HG02970 (cell line): ENCODE measurements at regions not wholly inside any gene's neighbourhood (a gene's known extent, or its start where the extent isn't known, plus 50 kb on each side); places are given as distances from the start of the nearest gene placed in this dataset.
"Not testable (repeated sequence)": the region's sequence is repeated elsewhere in the genome, so short reads cannot be mapped to it uniquely, and the experiment has no call there.

Source experiments
- ATAC-seq: cut with Tn5 transposase; IDR thresholded peaks from one replicate; pipeline ENCODE4 v1.9.1; 2021; ENCODE audit warnings: mild to moderate bottlenecking, moderate library complexity, moderate number of reproducible peaks; ENCODE audit not compliant: unreplicated experiment, low FRiP score

DNA sequence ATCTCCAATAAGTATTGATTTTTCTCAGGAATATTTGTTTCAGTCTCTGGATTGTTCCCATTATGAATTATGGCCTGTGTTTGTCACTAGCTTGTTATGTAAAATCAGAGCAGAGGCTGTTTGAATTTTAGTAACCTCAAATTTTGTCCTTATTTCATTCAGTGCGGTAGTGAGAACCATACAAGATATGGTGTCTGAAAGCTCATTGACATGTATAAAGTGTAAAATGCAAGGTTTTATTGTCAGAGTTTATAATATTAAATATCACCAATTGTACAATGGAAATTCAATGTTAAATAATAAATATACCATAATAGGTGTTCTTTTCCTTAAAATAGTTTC, 353.3 kb upstream of the SYNCRIP start:
- no peak for ATAC-seq

DNA sequence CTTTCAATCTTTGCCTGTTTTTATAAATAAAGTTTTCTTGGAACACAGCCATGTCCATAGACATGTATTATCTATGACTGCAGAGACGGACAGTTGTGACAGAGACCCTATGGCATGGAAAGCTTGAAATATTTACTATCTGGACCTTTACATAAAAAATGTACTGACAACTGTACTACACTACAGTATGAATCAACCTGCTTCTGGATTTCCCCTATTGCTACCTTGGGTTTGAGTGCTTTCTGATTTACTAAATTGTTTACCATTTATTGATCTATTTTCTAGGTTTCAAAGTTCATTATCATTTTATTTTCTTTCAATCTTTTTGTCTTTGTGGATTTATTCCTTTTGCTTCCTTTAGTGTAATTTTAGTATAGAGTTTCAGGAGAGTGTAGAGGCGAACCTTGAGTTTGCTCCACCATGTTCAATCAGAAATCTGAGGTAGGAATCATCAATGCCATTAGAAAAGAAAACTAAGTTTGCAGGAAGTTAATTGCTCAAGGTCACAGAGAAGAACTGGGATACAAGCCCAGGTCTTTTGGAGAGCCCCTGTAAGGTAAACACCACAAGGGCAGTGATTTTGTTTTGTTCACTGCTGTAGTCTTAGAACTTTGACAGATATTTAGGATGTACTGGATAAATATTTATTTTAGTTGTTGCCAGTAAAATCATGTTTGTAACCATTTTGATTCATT, 352.8 kb upstream of the SYNCRIP start:
- no peak for ATAC-seq

DNA sequence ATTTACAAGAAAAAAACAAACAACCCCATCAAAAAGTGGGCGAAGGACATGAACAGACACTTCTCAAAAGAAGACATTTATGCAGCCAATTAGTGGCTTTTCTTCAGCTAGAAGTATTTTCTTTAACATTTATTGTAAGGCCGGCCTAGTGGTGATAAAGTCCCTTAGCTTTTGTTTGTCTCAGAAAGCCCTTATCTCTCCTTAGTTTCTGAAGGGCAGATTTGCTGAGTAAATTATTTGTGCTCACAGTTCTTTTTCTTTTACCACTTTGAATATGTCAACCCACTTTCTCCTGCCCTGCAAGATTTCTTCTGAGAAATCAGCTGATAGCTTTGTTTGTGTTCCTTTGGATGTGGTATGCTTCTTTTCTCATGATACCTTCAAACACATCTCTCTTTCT, 344.0 kb upstream of the SYNCRIP start:
- ATAC-seq, result no peak

GRCh38 chr6:85983032-85983659, 340.5 kb upstream of the SYNCRIP start:
- no peak for ATAC-seq

DNA sequence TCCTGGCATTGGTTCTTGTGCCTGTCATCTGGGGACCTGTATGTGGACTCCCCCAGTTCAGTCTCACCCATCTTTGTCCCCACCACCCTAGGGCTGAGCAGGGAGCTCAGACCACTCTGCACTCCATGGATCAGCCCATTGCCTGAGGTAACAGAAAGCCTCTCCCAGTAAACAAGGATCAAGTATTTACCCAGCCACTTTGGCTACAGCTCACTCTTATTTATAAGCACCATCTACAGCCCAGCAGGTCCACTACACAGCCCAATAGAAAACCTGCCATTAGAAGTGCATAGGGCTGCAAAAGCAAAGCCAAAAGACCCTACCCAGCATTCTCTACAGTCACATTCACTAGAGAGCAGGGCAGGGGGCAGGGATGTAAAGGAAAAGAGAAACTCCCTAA, 335.0 kb upstream of the SYNCRIP start:
- no peak for ATAC-seq

DNA sequence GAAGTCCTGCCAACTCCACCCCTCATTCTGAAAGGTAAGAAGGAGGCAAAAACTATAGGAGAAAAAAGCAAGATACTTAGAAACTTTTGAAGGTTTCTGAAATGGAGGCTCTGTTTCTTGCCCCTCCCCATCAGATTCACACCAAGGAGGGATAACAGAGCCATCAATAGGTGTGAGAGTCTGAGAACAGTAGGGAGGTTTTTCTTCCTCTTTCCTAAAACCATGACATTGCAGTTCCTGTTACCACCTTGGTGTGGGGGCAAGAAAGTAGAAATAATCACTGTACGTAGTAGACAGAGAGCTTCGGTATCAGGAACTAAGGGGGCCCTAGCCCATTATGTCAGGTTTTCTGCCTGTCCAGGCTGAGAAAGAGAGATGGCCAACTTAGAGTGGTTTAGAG, 333.3 kb upstream of the SYNCRIP start:
- no peak for ATAC-seq

DNA sequence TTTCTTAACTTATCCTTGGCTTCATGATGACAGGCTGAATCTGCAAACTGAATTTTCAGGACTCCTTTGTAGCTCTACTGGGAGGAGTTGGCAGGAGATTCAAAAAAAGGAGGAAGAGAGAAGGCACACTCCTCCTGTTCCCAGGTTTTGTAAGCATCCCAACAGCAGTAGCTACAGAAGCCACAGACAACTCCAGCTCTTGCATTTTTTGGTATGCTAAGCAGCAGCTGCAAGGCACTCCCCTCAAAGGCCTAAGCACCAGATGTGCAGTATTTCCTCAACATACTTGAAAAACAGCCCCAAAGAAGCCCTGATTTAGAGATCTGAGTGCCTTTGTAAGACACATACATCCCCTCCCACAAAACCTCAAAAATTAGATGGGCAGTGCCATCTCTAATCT, 328.6 kb upstream of the SYNCRIP start:
- no peak for ATAC-seq

DNA sequence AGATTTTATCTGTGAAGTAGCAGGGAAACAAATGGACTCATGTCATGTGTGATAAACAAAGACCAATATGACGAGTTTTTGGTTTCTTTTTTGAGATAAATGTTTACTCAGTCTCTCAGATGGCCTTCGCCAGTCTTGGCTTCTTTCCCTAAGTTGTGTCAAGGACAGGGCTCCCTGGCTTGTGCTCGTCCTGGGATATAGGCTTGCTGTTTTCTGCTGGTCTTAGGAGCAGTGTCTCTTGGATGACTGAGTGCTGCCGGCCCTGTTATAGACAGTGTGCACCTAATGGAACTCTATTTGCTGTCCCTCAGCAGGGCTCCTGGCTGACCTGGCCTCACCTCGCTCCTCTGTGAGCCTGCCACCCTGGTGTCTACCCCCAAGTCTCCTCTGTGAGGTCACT, 324.1 kb upstream of the SYNCRIP start:
- ATAC-seq, result no peak

DNA sequence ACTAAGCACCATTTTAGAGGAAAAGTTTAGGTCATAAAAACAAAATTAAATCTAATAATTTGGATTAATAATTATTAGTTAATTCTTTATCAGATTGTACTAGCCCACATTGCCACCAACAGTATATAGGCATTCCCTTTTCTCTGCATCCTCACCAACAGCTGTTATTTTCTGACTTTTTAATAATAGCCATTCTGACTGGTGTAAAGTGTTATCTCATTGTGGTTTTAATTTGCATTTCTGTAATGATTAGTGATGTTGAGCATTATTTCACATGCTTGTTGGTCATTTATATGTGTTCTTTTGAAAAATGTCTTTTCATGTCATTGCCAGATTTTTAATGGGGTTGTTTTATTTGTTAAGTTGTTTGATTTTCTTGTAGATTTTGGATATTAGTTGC, 319.1 kb upstream of the SYNCRIP start:
- ATAC-seq, result no peak

- no peak for ATAC-seq
These were observed 318.4 kb upstream of the SYNCRIP start for GRCh38 chr6:85961125-85961524.

DNA sequence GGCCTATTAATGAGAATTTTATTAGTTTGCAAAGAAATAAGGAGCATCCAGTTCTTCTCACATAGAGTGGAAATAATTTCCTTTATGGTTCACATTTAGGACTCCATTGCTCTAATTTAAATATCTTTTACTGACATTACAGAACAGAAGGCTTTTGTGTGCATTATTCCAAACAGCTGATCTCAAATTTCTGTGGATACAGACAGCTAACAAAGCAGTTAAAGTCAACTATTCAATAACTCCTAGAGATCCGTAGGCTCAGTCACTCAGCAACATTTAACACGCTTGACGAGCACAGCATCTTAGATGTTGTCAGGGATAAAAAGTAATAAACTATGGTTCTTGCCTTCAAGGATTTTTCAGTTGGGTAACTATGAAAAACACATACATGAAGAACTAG, 305.8 kb upstream of the SYNCRIP start:
- ATAC-seq, result no peak

GRCh38 chr6:85945459-85946185, 302.9 kb upstream of the SYNCRIP start:
- no peak for ATAC-seq

- no peak for ATAC-seq
These were observed 302.1 kb upstream of the SYNCRIP start for GRCh38 chr6:85944776-85945175.

- no peak for ATAC-seq
These were observed 300.2 kb upstream of the SYNCRIP start for GRCh38 chr6:85942844-85943243.

GRCh38 chr6:85936916-85937315, 294.2 kb upstream of the SYNCRIP start:
- ATAC-seq, result no peak

- ATAC-seq, result peak; percentile 82
These were observed 280.3 kb upstream of the SYNCRIP start for GRCh38 chr6:85923013-85923430.

- no peak for ATAC-seq
These were observed 278.1 kb upstream of the SYNCRIP start for GRCh38 chr6:85920782-85921181.

- no peak for ATAC-seq
These were observed 274.8 kb upstream of the SYNCRIP start for GRCh38 chr6:85917522-85917921.

GRCh38 chr6:85913001-85913400, 270.3 kb upstream of the SYNCRIP start:
- no peak for ATAC-seq

DNA sequence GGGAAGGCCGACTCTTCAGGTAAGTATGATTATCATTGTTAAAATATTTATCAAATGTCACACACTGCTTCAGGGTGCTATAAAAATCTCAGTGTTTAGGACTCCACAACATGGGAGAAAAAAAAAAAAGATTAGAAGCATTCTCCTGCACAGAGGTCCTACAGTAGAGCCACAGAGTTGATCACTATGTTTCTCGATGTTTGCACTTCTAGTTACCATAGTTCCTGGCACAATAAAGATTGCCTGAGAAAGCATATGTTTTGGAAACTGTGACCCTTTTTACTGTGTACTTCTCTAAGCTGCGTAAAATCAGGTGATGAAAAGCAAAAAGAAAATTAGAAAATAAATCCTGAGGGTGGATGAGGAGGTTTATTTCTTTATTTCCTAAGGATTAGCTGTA, 269.9 kb upstream of the SYNCRIP start:
- ATAC-seq, result no peak

GRCh38 chr6:85911067-85911466, 268.4 kb upstream of the SYNCRIP start:
- ATAC-seq, result no peak

DNA sequence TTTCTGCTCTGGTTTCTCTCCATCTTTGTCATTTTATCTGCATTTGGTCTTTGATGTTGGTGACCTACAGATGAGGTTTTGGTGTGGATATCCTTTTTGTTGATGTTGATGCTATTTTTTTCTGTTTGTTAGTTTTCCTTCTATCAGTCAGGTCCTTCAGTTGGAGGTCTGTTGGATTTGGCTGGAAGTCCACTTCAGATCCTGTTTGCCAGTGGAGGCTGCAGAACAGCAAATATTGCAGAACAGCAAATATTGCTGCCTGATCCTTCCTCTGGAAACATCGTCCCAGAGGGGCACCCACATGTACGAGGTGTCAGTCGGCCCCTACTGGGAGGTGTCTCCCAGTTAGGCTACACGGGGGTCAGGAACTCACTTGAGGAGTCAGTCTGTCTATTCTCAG, 265.4 kb upstream of the SYNCRIP start:
- not testable (repeated sequence) for ATAC-seq
